A673 (cell line): ENCODE measurements at regions not wholly inside any gene's neighbourhood (a gene's known extent, or its start where the extent isn't known, plus 50 kb on each side); places are given as distances from the start of the nearest gene placed in this dataset.

Source experiments
- EZH2 ChIP-seq: fragments of 200-600 bp; sonication (generic); IDR thresholded peaks from 2 replicates; pipeline ENCODE4 v1.6.1; 2017; ENCODE audit warnings: borderline replicate concordance, low read depth, mild to moderate bottlenecking, mixed read lengths, antibody characterized with exemption, low read length; ENCODE audit not compliant: poor library complexity, severe bottlenecking
- TF ChIP-seq, protein P1 (sequence below): fragments of 300-800, 200-600 bp; sonication (generic); conservative IDR thresholded peaks from 2 replicates; pipeline ENCODE4 v1.5.1; 2017; ENCODE audit warnings: low read depth, mild to moderate bottlenecking, antibody characterized with exemption, low read length, moderate library complexity, mixed read lengths

- TF ChIP-seq, protein P1, sequence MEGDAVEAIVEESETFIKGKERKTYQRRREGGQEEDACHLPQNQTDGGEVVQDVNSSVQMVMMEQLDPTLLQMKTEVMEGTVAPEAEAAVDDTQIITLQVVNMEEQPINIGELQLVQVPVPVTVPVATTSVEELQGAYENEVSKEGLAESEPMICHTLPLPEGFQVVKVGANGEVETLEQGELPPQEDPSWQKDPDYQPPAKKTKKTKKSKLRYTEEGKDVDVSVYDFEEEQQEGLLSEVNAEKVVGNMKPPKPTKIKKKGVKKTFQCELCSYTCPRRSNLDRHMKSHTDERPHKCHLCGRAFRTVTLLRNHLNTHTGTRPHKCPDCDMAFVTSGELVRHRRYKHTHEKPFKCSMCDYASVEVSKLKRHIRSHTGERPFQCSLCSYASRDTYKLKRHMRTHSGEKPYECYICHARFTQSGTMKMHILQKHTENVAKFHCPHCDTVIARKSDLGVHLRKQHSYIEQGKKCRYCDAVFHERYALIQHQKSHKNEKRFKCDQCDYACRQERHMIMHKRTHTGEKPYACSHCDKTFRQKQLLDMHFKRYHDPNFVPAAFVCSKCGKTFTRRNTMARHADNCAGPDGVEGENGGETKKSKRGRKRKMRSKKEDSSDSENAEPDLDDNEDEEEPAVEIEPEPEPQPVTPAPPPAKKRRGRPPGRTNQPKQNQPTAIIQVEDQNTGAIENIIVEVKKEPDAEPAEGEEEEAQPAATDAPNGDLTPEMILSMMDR, result no peak
- no peak for TF ChIP-seq EZH2
These were observed 384.7 kb downstream of the LRRIQ3 start for GRCh38 chr1:73813236-73813635.
